Neural progenitor cell (in vitro differentiated cells): ENCODE measurements at regions not wholly inside any gene's neighbourhood (a gene's known extent, or its start where the extent isn't known, plus 50 kb on each side); places are given as distances from the start of the nearest gene placed in this dataset.

Experiments
- DNase-seq: peaks from one replicate; pipeline ENCODE4 v3.0.0-alpha.2; 2016; ENCODE audit warnings: low spot score
- H2AFZ ChIP-seq: fragments of 200-600 bp; sonication (generic); replicated peaks from 2 replicates; pipeline ENCODE4 v1.6.1; 2016; ENCODE audit warnings: antibody characterized with exemption
- H3F3A ChIP-seq: fragments of 200-600 bp; sonication (generic); 2 replicates; pipeline ENCODE4 v1.6.1; 2016; ENCODE audit warnings: antibody characterized with exemption, low read depth
- H3K27ac ChIP-seq: fragments of 200-600 bp; sonication (generic); 2 replicates; pipeline ENCODE4 v1.5.1; 2016; ENCODE audit warnings: mild to moderate bottlenecking
- H3K27me3 ChIP-seq: fragments of 200-600 bp; sonication (generic); 2 replicates; pipeline ENCODE4 v1.6.1; 2016; ENCODE audit warnings: mild to moderate bottlenecking, moderate library complexity
- H3K36me3 ChIP-seq: fragments of 200-600 bp; sonication (generic); 2 replicates; pipeline ENCODE4 v1.5.1; 2016
- H3K4me1 ChIP-seq: fragments of 200-600 bp; sonication (generic); 2 replicates; pipeline ENCODE4 v1.6.1; 2016; ENCODE audit warnings: mixed run types
- H3K4me2 ChIP-seq: fragments of 200-600 bp; sonication (generic); 2 replicates; pipeline ENCODE4 v1.6.1; 2016
- H3K4me3 ChIP-seq: fragments of 200-600 bp; sonication (generic); 2 replicates; pipeline ENCODE4 v1.5.1; 2016
- H3K79me2 ChIP-seq: fragments of 200-600 bp; sonication (generic); 2 replicates; pipeline ENCODE4 v1.6.1; 2016; ENCODE audit warnings: low read depth
- H3K9ac ChIP-seq: fragments of 200-600 bp; sonication (generic); 2 replicates; pipeline ENCODE4 v1.6.1; 2016
- H3K9me3 ChIP-seq: fragments of 200-600 bp; sonication (generic); 2 replicates; pipeline ENCODE4 v1.5.1; 2016; ENCODE audit warnings: low read depth
- H4K20me1 ChIP-seq: fragments of 200-600 bp; sonication (generic); 2 replicates; pipeline ENCODE4 v1.6.1; 2016; ENCODE audit warnings: low read depth
- H3K27ac Mint-ChIP-seq: 3 replicates; pipeline ENCODE4 v1.8.0; 2021; ENCODE audit warnings: mixed read lengths
- H3K27me3 Mint-ChIP-seq: 2 replicates; pipeline ENCODE4 v1.8.0; 2022; ENCODE audit warnings: low read depth, mild to moderate bottlenecking, inconsistent platforms, moderate library complexity, mixed read lengths; ENCODE audit not compliant: insufficient read depth
- H3K36me3 Mint-ChIP-seq: 3 replicates; pipeline ENCODE4 v1.8.0; 2021; ENCODE audit warnings: mixed read lengths
- H3K4me1 Mint-ChIP-seq: 3 replicates; pipeline ENCODE4 v1.8.0; 2021; ENCODE audit warnings: mixed read lengths
- H3K4me3 Mint-ChIP-seq: 3 replicates; pipeline ENCODE4 v1.8.0; 2021; ENCODE audit warnings: mild to moderate bottlenecking, moderate library complexity, mixed read lengths
- H3K9me3 Mint-ChIP-seq: 3 replicates; pipeline ENCODE4 v1.8.0; 2020; ENCODE audit warnings: mixed read lengths
- EZH2 ChIP-seq: fragments of 200-600 bp; sonication (generic); IDR thresholded peaks from 2 replicates; pipeline ENCODE4 v1.6.1; 2017; ENCODE audit warnings: antibody characterized with exemption, mild to moderate bottlenecking, moderate library complexity
- EZH2phosphoT487 ChIP-seq: fragments of 200-600 bp; sonication (generic); IDR thresholded peaks from 2 replicates; pipeline ENCODE4 v1.6.1; 2017; ENCODE audit warnings: antibody characterized with exemption
- TF ChIP-seq, protein P1 (sequence below): fragments of 200-600 bp; sonication (generic); IDR thresholded peaks from 2 replicates; pipeline ENCODE4 v1.5.1; 2017; ENCODE audit warnings: antibody characterized with exemption, mild to moderate bottlenecking

GRCh38 chr15:95814908-95815307 is 515.6 kb upstream of the NR2F2 start:
- Mint-ChIP-seq H3K27me3 (no peaks in the 10 kb centered on the region), H3K4me3 (no peak overlapping the region), H3K36me3 (no peaks in the 10 kb centered on the region), H3K27ac (no peak overlapping the region), H3K4me1 (peaks cover 14% of the 10 kb centered on the region), H3K9me3 (peaks cover 2% of the 10 kb centered on the region)
- TF ChIP-seq EZH2 (no peak), EZH2phosphoT487 (no peak)
- TF ChIP-seq, protein P1, sequence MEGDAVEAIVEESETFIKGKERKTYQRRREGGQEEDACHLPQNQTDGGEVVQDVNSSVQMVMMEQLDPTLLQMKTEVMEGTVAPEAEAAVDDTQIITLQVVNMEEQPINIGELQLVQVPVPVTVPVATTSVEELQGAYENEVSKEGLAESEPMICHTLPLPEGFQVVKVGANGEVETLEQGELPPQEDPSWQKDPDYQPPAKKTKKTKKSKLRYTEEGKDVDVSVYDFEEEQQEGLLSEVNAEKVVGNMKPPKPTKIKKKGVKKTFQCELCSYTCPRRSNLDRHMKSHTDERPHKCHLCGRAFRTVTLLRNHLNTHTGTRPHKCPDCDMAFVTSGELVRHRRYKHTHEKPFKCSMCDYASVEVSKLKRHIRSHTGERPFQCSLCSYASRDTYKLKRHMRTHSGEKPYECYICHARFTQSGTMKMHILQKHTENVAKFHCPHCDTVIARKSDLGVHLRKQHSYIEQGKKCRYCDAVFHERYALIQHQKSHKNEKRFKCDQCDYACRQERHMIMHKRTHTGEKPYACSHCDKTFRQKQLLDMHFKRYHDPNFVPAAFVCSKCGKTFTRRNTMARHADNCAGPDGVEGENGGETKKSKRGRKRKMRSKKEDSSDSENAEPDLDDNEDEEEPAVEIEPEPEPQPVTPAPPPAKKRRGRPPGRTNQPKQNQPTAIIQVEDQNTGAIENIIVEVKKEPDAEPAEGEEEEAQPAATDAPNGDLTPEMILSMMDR = no peak
- H3K4me2 ChIP-seq = no peak overlapping the region
- H3K4me1 ChIP-seq = no peaks in the 10 kb centered on the region
- no peak for DNase-seq
- no peaks in the 10 kb centered on the region for H4K20me1 ChIP-seq
- no peaks in the 10 kb centered on the region for H3K79me2 ChIP-seq
- H2AFZ ChIP-seq = no peak overlapping the region
- no peaks in the 10 kb centered on the region for H3F3A ChIP-seq
- no peak overlapping the region for H3K4me3 ChIP-seq
- H3K9me3 ChIP-seq = no peaks in the 10 kb centered on the region
- no peak overlapping the region for H3K27ac ChIP-seq
- no peak overlapping the region for H3K9ac ChIP-seq
- H3K27me3 ChIP-seq = no peaks in the 10 kb centered on the region
- H3K36me3 ChIP-seq = no peaks in the 10 kb centered on the region

DNA sequence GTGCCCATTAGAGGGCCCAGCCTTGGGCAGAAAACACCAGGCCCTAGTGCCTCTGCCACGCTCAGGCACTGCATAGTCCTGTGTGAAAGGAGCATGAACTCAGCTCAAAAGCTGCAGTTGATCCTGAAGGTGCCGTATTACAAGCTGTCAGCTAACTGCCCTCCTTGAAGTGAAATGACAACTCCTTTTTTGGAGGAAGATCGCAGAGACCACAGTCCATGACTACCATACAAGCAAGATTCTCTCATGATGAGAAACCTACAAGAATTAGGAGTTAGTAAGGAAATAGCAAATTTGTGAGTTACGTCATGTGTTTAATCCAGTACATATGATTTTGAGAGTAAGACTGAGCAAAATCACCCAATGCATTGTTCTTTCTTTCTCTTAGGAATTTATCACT is 513.9 kb upstream of the NR2F2 start:
- H3K79me2 ChIP-seq = no peaks in the 10 kb centered on the region
- no peak for DNase-seq
- Mint-ChIP-seq H3K27ac (no peak overlapping the region), H3K4me3 (no peak overlapping the region), H3K9me3 (peaks cover 2% of the 10 kb centered on the region), H3K36me3 (no peaks in the 10 kb centered on the region), H3K4me1 (peaks cover 14% of the 10 kb centered on the region), H3K27me3 (no peaks in the 10 kb centered on the region)
- H3K4me3 ChIP-seq = no peak overlapping the region
- H2AFZ ChIP-seq = no peak overlapping the region
- H3K4me1 ChIP-seq = no peaks in the 10 kb centered on the region
- H4K20me1 ChIP-seq = no peaks in the 10 kb centered on the region
- no peak overlapping the region for H3K4me2 ChIP-seq
- H3K9ac ChIP-seq = no peak overlapping the region
- no peaks in the 10 kb centered on the region for H3F3A ChIP-seq
- H3K9me3 ChIP-seq = no peaks in the 10 kb centered on the region
- no peaks in the 10 kb centered on the region for H3K27me3 ChIP-seq
- H3K36me3 ChIP-seq = no peaks in the 10 kb centered on the region
- H3K27ac ChIP-seq = no peak overlapping the region
- TF ChIP-seq EZH2 = no peak
- TF ChIP-seq, protein P1 = no peak
- TF ChIP-seq EZH2phosphoT487 = no peak

DNA sequence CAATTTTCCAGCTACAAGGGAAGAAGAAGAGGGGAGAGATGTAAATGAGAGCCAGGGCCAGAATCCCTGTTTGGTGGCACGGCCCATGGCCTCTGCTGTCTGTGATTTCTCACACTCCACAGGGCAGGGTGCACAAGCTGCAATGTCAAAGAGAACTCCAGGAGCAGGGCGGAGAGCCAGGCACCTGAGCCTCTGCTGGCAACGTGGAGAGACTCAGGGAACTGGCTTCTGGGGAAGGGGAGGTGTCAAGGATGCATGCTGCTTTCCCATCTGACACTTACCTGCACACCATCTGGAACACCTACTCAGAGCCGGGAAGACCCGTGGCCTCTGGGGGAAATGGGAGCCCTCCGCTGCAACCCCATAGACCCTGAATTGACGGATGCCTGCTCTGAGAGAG is 507.5 kb upstream of the NR2F2 start:
- TF ChIP-seq EZH2phosphoT487 (no peak), EZH2 (no peak)
- TF ChIP-seq, protein P1 = no peak
- no peaks in the 10 kb centered on the region for H3K4me1 ChIP-seq
- H3K36me3 ChIP-seq = no peaks in the 10 kb centered on the region
- DNase-seq = no peak
- no peak overlapping the region for H3K27ac Mint-ChIP-seq
- peaks cover 2% of the 10 kb centered on the region for H3K9me3 Mint-ChIP-seq
- no peaks in the 10 kb centered on the region for H3K79me2 ChIP-seq
- no peaks in the 10 kb centered on the region for H4K20me1 ChIP-seq
- no peaks in the 10 kb centered on the region for H3K27me3 ChIP-seq
- no peak overlapping the region for H3K27ac ChIP-seq
- no peak overlapping the region for H3K4me3 Mint-ChIP-seq
- H3K27me3 Mint-ChIP-seq = no peaks in the 10 kb centered on the region
- H3K4me3 ChIP-seq = no peak overlapping the region
- no peak overlapping the region for H2AFZ ChIP-seq
- H3K4me1 Mint-ChIP-seq = peaks cover 12% of the 10 kb centered on the region
- no peaks in the 10 kb centered on the region for H3F3A ChIP-seq
- no peaks in the 10 kb centered on the region for H3K36me3 Mint-ChIP-seq
- H3K9me3 ChIP-seq = no peaks in the 10 kb centered on the region
- no peak overlapping the region for H3K4me2 ChIP-seq
- no peak overlapping the region for H3K9ac ChIP-seq
